Left ventricle myocardium superior (tissue), 1 donor: ENCODE measurements at regions not wholly inside any gene's neighbourhood (a gene's known extent, or its start where the extent isn't known, plus 50 kb on each side); places are given as distances from the start of the nearest gene placed in this dataset.

ENCODE experiments used
- ATAC-seq: fragments of 200-7000 bp; cut with Tn5 transposase; one replicate; pipeline ENCODE4 v1.9.1; 2020; ENCODE audit warnings: mild to moderate bottlenecking, moderate library complexity
- DNase-seq: peaks from one replicate; pipeline ENCODE4 v3.0.0-alpha.2; 2020
- intact Hi-C: fragments of 100-400 bp; cut with micrococcal nuclease; formaldehyde crosslinking; loops from one replicate; pipeline ENCODE4 v1.11.0; 2022
- donor health status: DM: no; HTN: yes; CAD: no; lungs with severe emphysema.

GRCh38 chr12:87728931-87729593 lies 300.1 kb downstream of the C12orf50 start:
- ATAC-seq (no peak), DNase-seq (no peak)
- intact Hi-C loops, result no loop called here

- ATAC-seq (no peak), DNase-seq (no peak)
- intact Hi-C loops, result no loop called here
Measured at GRCh38 chr12:87720967-87721366, 308.2 kb downstream of the C12orf50 start.

GRCh38 chr12:87704374-87704773 lies 324.8 kb downstream of the C12orf50 start:
- no peak for DNase-seq
- intact Hi-C loops, result no loop called here

GRCh38 chr12:87690236-87690810 lies 338.9 kb downstream of the C12orf50 start:
- no peak for ATAC-seq
- intact Hi-C loops, result no loop called here
- no peak for DNase-seq

More at GRCh38 chr12:87704374-87704773, 324.8 kb downstream of the C12orf50 start:
- no peak for ATAC-seq

- ATAC-seq (no peak), DNase-seq (no peak)
- intact Hi-C loops, result no loop called here
Measured at GRCh38 chr12:87689196-87689595, 340.0 kb downstream of the C12orf50 start.

GRCh38 chr12:87687362-87687761 lies 341.8 kb downstream of the C12orf50 start:
- ATAC-seq (no peak), DNase-seq (no peak)
- intact Hi-C loops, result no loop called here

- intact Hi-C loops, result no loop called here
- DNase-seq (no peak), ATAC-seq (no peak)
Measured at GRCh38 chr12:87685696-87686095, 343.5 kb downstream of the C12orf50 start.

GRCh38 chr12:87679251-87679650 lies 349.9 kb downstream of the C12orf50 start:
- no peak for ATAC-seq
- no peak for DNase-seq
- intact Hi-C loops, result no loop called here

GRCh38 chr12:87678453-87678852 lies 350.7 kb downstream of the C12orf50 start:
- intact Hi-C loops, result no loop called here
- DNase-seq (no peak), ATAC-seq (no peak)

- DNase-seq (no peak), ATAC-seq (no peak)
Measured at GRCh38 chr12:87676731-87677130, 352.5 kb downstream of the C12orf50 start.

GRCh38 chr12:87671757-87672156 lies 357.4 kb downstream of the C12orf50 start:
- DNase-seq (no peak), ATAC-seq (no peak)
- intact Hi-C loops, result no loop called here

More at GRCh38 chr12:87676731-87677130, 352.5 kb downstream of the C12orf50 start:
- intact Hi-C loops, result no loop called here

- intact Hi-C loops, result no loop called here
- ATAC-seq (no peak), DNase-seq (no peak)
Measured at GRCh38 chr12:87670448-87670847, 358.8 kb downstream of the C12orf50 start.

- DNase-seq, result no peak
- intact Hi-C loops, result no loop called here
- ATAC-seq, result no peak
Measured at GRCh38 chr12:87667378-87667777, 361.8 kb downstream of the C12orf50 start.

GRCh38 chr12:87661786-87662377 lies 367.3 kb downstream of the C12orf50 start:
- ATAC-seq, result no peak
- intact Hi-C loops, result no loop called here

GRCh38 chr12:87660987-87661774 lies 368.0 kb downstream of the C12orf50 start:
- DNase-seq (no peak), ATAC-seq (no peak)
- intact Hi-C loops, result no loop called here

More at GRCh38 chr12:87661786-87662377, 367.3 kb downstream of the C12orf50 start:
- no peak for DNase-seq

GRCh38 chr12:87660291-87660690 lies 368.9 kb downstream of the C12orf50 start:
- intact Hi-C loops, result no loop called here
- DNase-seq, result no peak
- no peak for ATAC-seq

- intact Hi-C loops, result no loop called here
- no peak for DNase-seq
- ATAC-seq, result no peak
Measured at GRCh38 chr12:87656311-87656710, 372.9 kb downstream of the C12orf50 start.

GRCh38 chr12:87651670-87652425 lies 377.4 kb downstream of the C12orf50 start:
- no peak for DNase-seq
- no peak for ATAC-seq
- intact Hi-C loops, result no loop called here

GRCh38 chr12:87642245-87642644 lies 387.0 kb downstream of the C12orf50 start:
- intact Hi-C loops, result no loop called here
- ATAC-seq (no peak), DNase-seq (no peak)
